GM12892 (cell line): ENCODE measurements at regions not wholly inside any gene's neighbourhood (a gene's known extent, or its start where the extent isn't known, plus 50 kb on each side); places are given as distances from the start of the nearest gene placed in this dataset.

Experiments used
- POLR2A ChIP-seq: IDR thresholded peaks from 2 replicates; pipeline ENCODE4 v1.6.1; 2011; ENCODE audit warnings: low read depth, low read length, control low read depth
- POLR2AphosphoS5 ChIP-seq: IDR thresholded peaks from 2 replicates; pipeline ENCODE4 v1.6.1; 2011; ENCODE audit warnings: low read depth, low read length, control low read depth
- TAF1 ChIP-seq: IDR thresholded peaks from 2 replicates; pipeline ENCODE4 v1.6.1; 2011; ENCODE audit warnings: low read depth, mild to moderate bottlenecking, control low read depth, low read length, borderline replicate concordance

DNA sequence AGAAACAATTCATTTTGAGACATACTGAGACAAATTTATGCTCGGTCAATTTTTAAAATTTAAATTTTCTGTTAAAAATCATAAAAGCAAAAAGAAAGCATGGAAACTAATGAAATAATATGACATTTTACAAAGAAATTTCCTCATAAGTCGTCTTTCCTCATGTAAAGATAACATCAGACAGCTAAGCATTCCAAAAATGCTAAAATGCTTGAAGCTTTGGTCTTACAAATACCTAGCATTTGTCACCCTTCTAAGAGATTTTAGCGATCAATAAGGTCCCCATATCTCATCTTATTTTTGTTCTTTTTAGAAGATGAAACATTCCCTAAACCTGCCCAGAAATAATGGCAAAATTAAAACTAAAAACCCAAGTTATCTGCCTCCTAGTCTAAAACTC lies 68.5 kb upstream of the FREM2 start:
- TF ChIP-seq POLR2A (no peak), POLR2AphosphoS5 (no peak), TAF1 (no peak)
